ENCODE measurements at regions not wholly inside any gene's neighbourhood (a gene's known extent, or its start where the extent isn't known, plus 50 kb on each side); places are given as distances from the start of the nearest gene placed in this dataset.

GRCh38 chr5:113652161-113652560 lies 138.7 kb downstream of the YTHDC2 start:
- CTCF ChIA-PET: no interaction called here
- Mint-ChIP-seq H3K27ac (no peak overlapping the region), H3K4me3 (no peak overlapping the region), H3K4me1 (no peaks in the 10 kb centered on the region), H3K9me3 (ENCODE audit: insufficient read depth) (peaks cover 4% of the 10 kb centered on the region), H3K27me3 (peaks cover 10% of the 10 kb centered on the region)
- TF ChIP-seq EZH2 (IDR thresholded peaks at IDR 0.05; ENCODE audit: borderline replicate concordance, insufficient read depth, low read depth, low read length, poor library complexity, severe bottlenecking): no peak
- TF ChIP-seq CTCF (IDR thresholded peaks at IDR 0.05): no peak
- no peaks in the 10 kb centered on the region for H3K9me3 ChIP-seq (ENCODE audit: control extremely low read depth in 1 of 3, control insufficient read depth in 2 of 3, insufficient read depth in 1 of 3, low read length in 2 of 3)
- H3K36me3 ChIP-seq (replicated peaks in 1 of 2; ENCODE audit: control extremely low read depth in 1 of 2, control insufficient read depth in 1 of 2, extremely low read depth in 1 of 2, insufficient read depth in 2 of 2, low read length in 1 of 2): no peaks in the 10 kb centered on the region
- no peak overlapping the region for H3K27ac ChIP-seq (ENCODE audit: low read length in 2 of 2)
- POLR2A ChIA-PET: no interaction called here
- no peak overlapping the region for H3K9ac ChIP-seq (ENCODE audit: low read length)
- no peak overlapping the region for H3K4me2 ChIP-seq (replicated peaks; ENCODE audit: low read depth, low read length, poor library complexity, severe bottlenecking)
- no peak overlapping the region for H3K4me3 ChIP-seq (ENCODE audit: control extremely low read depth in 1 of 5, extremely low read depth in 1 of 5, insufficient read depth in 1 of 5, low read depth in 2 of 5, low read length in 4 of 5)
- no peaks in the 10 kb centered on the region for H3K79me2 ChIP-seq (ENCODE audit: control insufficient read depth, insufficient read depth, low read length)
- no peak for DNase-seq
- H4K20me1 ChIP-seq (ENCODE audit: control insufficient read depth, insufficient read depth, low read length, poor library complexity, severe bottlenecking): no peaks in the 10 kb centered on the region
- no peaks in the 10 kb centered on the region for H3K4me1 ChIP-seq (ENCODE audit: control insufficient read depth in 2 of 2, insufficient read depth in 2 of 2, low read length in 2 of 2)
- no peak for ATAC-seq (ENCODE audit: low read depth)
- no peak overlapping the region for H2AFZ ChIP-seq (ENCODE audit: insufficient read depth, low read depth, low read length, poor library complexity, severe bottlenecking)
- WGBS (ENCODE audit: insufficient coverage): 89% methylated on average over 7 of the region's 7 CpGs
- no peaks in the 10 kb centered on the region for H3K27me3 ChIP-seq (replicated peaks in 1 of 4; ENCODE audit: control extremely low read depth in 1 of 4, control insufficient read depth in 3 of 4, insufficient read depth in 4 of 4, low read length in 3 of 4)
- intact Hi-C loops (cut with micrococcal nuclease): no loop called here

- no peaks in the 10 kb centered on the region for H3K9me3 ChIP-seq (ENCODE audit: control extremely low read depth in 1 of 3, control insufficient read depth in 2 of 3, insufficient read depth in 1 of 3, low read length in 2 of 3)
- no peak overlapping the region for H3K27ac ChIP-seq (ENCODE audit: low read length in 2 of 2)
- no peaks in the 10 kb centered on the region for H3K4me1 ChIP-seq (ENCODE audit: control insufficient read depth in 2 of 2, insufficient read depth in 2 of 2, low read length in 2 of 2)
- no peak overlapping the region for H3K9ac ChIP-seq (ENCODE audit: low read length)
- WGBS (ENCODE audit: insufficient coverage): 86% methylated on average over 3 of the region's 3 CpGs
- DNase-seq: no peak
- no peak for ATAC-seq (ENCODE audit: low read depth)
- POLR2A ChIA-PET: no interaction called here
- no peaks in the 10 kb centered on the region for H3K36me3 ChIP-seq (replicated peaks in 1 of 2; ENCODE audit: control extremely low read depth in 1 of 2, control insufficient read depth in 1 of 2, extremely low read depth in 1 of 2, insufficient read depth in 2 of 2, low read length in 1 of 2)
- Mint-ChIP-seq H3K4me3 (no peak overlapping the region), H3K4me1 (no peaks in the 10 kb centered on the region), H3K27ac (no peak overlapping the region), H3K9me3 (ENCODE audit: insufficient read depth) (peaks cover 4% of the 10 kb centered on the region), H3K27me3 (peaks cover 3% of the 10 kb centered on the region)
- H3K4me3 ChIP-seq (ENCODE audit: control extremely low read depth in 1 of 5, extremely low read depth in 1 of 5, insufficient read depth in 1 of 5, low read depth in 2 of 5, low read length in 4 of 5): no peak overlapping the region
- H4K20me1 ChIP-seq (ENCODE audit: control insufficient read depth, insufficient read depth, low read length, poor library complexity, severe bottlenecking): no peaks in the 10 kb centered on the region
- H3K79me2 ChIP-seq (ENCODE audit: control insufficient read depth, insufficient read depth, low read length): no peaks in the 10 kb centered on the region
- H3K27me3 ChIP-seq (replicated peaks in 1 of 4; ENCODE audit: control extremely low read depth in 1 of 4, control insufficient read depth in 3 of 4, insufficient read depth in 4 of 4, low read length in 3 of 4): no peaks in the 10 kb centered on the region
- CTCF ChIA-PET: no interaction called here
- H3K4me2 ChIP-seq (replicated peaks; ENCODE audit: low read depth, low read length, poor library complexity, severe bottlenecking): no peak overlapping the region
- intact Hi-C loops (cut with micrococcal nuclease): no loop called here
- TF ChIP-seq CTCF (IDR thresholded peaks at IDR 0.05) (no peak), EZH2 (IDR thresholded peaks at IDR 0.05; ENCODE audit: borderline replicate concordance, insufficient read depth, low read depth, low read length, poor library complexity, severe bottlenecking) (no peak)
- H2AFZ ChIP-seq (ENCODE audit: insufficient read depth, low read depth, low read length, poor library complexity, severe bottlenecking): no peak overlapping the region
Observed at GRCh38 chr5:113654828-113655227, 141.3 kb downstream of the YTHDC2 start.

Data from B cell (primary cell).